SW 1271 (cell line): ENCODE measurements at regions not wholly inside any gene's neighbourhood (a gene's known extent, or its start where the extent isn't known, plus 50 kb on each side); places are given as distances from the start of the nearest gene placed in this dataset.
"Not testable (repeated sequence)": the region's sequence is repeated elsewhere in the genome, so short reads cannot be mapped to it uniquely, and the experiment has no call there.

Experiments used
- DNase-seq, 2 experiments: peaks; one replicate each; lab custom pipeline; 2025; lab: John Stamatoyannopoulos, UW

DNA sequence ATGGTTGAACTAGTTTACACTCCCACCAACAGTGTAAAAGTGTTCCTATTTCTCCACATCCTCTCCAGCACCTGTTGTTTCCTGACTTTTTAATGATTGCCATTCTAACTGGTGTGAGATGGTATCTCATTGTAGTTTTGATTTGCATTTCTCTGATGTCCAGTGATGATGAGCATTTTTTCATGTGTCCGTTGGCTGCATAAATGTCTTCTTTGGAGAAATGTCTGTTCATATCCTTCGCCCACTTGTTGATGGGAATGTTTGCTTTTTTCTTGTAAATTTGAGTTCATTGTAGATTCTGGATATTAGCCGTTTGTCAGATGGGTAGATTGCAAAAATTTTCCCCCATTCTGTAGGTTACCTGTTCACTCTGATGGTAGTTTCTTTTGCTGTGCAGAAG, 155.0 kb upstream of the CNKSR2 start:
- not testable (repeated sequence) for DNase-seq

DNA sequence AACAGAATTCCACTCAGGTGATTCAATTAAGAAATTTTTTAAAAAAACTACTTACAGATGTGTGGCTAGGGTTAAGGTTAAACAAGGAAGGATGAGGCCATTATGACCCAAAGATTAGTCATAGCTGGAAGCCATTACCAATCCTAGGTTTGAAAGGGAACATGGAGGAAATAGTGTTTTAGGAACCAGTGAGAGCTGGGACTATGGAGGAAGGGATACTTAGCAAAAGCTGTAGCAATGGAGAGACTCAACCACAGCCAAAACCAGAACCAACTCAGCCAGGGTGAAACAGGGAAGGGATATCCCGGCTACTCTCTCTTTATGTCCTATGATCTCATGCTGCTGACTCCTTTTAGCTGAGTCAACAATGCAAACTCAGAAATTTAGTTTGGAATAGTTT, 148.6 kb upstream of the CNKSR2 start:
- DNase-seq, result no peak

DNA sequence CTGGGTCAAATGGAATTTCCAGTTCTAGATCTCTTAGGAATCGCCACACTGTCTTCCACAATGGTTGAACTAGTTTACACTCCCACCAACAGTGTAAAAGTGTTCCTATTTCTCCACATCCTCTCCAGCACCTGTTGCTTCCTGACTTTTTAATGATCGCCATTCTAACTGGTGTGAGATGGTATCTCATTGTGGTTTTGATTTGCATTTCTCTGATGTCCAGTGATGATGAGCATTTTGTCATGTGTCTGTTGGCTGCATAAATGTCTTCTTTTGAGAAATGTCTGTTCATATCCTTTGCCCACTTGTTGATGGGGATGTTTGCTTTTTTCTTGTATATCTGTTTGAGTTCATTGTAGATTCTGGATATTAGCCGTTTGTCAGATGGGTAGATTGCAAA, 145.2 kb upstream of the CNKSR2 start:
- not testable (repeated sequence) for DNase-seq

DNA sequence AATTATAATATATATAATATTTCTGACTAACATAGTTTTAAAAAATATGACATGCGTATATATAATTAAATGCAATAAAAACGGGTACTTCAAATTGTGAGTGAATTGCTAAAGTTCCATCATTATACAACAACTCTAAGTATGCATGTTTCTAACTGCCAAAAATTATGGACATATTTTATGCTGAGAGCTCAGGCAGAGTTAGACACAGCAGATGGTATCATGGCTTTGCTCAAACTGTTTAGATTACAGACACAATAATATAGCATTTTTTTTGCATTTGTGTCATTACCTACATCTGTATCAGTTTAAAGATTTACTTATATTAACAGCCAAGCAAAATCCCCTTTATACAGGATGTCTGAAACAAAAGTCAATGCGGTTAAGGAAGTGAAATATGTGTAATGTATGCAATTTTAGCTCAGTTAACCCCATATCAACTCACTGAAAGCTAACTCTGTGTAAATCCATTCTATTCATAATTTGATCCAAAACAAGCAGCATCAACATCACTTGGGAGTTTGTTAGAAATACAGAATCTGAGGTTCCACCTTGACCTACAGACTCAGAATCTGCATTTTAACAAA, 119.1 kb upstream of the CNKSR2 start:
- DNase-seq, result no peak

DNA sequence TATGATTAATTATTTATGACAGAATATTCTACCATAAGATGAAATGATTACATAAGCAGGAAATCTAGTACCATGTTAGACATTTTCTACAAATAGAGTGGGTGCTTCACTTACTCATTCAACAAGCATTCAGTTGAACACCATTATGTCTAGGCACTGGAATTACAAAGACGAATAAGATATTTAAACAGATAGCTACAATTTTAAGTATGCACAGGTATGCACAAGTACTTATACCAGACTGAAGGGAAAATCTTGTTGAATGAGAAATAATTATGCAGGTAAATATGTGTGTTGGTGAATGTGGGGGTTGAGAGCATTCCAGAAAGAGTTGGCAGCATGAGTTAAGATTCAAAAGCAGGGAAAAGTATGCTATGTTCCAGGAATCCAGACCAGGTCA, 107.3 kb upstream of the CNKSR2 start:
- DNase-seq, result no peak

DNA sequence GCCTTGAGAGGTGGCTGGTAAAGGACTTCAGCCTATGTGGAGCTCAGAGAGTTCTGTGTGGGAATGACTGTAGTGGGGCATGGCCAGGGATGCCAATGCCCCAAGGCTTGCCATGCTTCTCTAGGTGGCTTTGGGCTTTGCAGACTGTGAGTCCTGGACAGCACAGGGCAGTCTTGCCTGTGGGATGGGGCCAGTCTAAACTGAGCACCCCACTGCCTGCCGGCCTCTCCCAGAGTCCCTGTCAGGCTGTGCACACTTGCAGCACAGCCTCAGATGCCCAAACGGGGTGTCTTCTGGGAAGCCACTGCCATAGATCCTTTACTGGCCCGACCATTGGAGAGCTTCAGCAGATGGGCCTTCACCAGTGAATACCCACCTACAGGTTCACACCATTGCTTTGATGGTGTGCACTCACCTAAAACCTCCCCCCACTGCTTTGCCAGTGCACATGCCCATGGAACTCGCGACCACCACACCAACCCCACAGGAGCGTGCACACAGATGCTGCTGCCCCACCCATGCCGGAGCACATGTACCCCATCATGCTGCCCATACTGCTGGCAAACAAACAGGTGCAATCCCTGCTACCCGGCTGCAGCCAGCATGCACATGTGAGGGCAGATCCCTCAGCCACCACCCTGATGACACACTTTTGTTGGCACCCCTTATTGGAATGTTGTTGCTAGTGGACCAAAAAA, 97.3 kb upstream of the CNKSR2 start:
- no peak for DNase-seq

DNA sequence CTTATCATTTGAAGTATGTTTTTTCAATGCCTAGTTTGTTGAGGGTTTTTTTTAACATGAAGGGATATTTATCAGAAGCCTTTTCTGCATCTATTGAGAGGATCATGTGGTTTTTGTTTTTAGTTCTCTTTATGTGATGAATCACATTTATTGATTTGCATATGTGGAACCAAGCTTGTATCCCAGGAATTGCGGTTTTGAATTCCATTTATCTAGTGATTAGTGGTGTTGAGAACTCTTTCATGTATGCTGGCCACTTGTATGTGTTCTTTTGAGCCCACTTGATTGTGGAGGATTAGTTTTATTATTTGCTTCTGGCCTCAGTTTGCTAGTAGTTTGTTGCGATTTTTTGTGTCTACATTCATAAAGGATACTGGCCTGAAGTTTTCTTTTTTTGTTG, 85.0 kb upstream of the CNKSR2 start:
- DNase-seq, result no peak

DNA sequence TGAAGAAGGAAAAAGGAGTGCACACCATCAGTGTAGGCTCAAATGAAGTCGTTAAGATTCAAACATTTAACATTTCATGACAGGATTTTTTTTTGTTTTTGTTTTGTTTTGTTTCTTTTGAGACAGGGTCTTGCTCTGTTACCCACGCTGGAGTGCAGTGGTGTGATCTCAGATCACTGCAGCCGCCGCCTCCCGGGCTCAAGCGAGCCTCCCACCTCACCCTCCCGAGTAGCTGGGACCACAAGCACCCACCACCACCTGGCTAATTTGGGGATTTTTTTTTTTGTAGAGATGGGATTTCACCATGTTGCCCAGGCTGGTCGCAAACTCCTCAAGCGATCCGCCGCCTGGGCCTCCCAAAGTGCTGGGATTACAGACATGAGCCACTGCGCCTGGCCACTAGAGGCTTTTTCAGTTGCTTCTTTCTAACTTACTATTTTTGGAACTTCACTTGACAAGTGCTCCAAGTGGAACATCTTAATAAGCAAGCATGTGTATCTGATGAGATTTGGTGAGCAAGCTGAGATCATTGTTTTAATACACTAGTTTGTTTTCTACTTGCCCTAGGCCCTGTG, 78.9 kb upstream of the CNKSR2 start:
- no peak for DNase-seq

DNA sequence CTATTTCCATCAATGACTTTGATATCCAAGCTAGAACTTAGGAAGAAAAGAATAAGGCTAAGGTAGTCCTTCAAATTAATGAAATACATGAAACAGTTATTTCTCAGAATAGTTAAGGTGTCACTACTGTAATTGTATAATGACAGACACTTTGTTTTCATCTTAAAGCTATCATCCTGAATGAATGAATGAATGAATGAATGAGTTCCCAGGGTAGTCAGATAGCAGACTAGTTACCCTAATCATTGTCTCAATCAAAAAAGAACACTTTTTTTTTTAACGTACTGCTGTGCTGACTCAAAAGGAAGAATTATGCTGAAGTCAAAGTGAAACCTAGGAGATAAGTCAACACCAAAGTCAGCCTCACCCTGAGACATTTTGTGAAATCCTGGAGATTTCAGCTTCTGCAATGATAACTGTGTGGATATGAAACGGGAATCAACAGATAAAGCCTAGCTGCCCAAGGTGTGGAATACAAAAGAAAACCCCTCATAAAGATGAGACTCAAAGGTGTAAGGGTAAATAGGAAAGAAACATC, 68.3 kb upstream of the CNKSR2 start:
- DNase-seq, result no peak

DNA sequence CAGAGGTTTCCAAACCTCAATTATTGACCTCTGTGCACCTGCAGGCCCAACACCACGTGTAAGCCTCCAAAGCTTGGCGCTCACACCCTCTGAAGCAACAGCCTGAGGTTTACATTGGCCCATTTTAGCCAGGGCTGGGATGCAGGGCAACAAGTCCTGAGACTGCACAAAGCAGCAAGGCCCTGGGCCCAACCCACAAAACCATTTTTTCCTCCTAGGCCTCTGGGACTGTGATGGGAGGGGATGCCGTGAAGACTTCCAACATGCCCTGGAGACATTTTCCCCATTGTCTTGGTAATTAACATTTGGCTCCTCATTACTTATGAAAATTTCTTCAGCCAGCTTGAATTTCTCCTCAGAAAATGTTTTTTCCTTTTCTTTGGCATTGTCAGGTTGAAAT, 54.9 kb upstream of the CNKSR2 start:
- no peak for DNase-seq
